Neural progenitor cell (in vitro differentiated cells): ENCODE measurements at regions not wholly inside any gene's neighbourhood (a gene's known extent, or its start where the extent isn't known, plus 50 kb on each side); places are given as distances from the start of the nearest gene placed in this dataset.

Experiments used
- CTCF ChIP-seq: fragments of 200-600 bp; sonication (generic); IDR thresholded peaks from 2 replicates; pipeline ENCODE4 v1.5.1; 2017; ENCODE audit warnings: antibody characterized with exemption, mild to moderate bottlenecking
- EZH2 ChIP-seq: fragments of 200-600 bp; sonication (generic); IDR thresholded peaks from 2 replicates; pipeline ENCODE4 v1.6.1; 2017; ENCODE audit warnings: antibody characterized with exemption, mild to moderate bottlenecking, moderate library complexity

- peak; percentile 84 for TF ChIP-seq CTCF
- no peak for TF ChIP-seq EZH2
Observed at GRCh38 chr2:147045113-147045512, 799.7 kb upstream of the ACVR2A start.
